RPMI7951 (cell line): ENCODE measurements at regions not wholly inside any gene's neighbourhood (a gene's known extent, or its start where the extent isn't known, plus 50 kb on each side); places are given as distances from the start of the nearest gene placed in this dataset.

Source experiments
- DNase-seq: peaks from one replicate; pipeline ENCODE4 v3.0.0-alpha.2; 2012; ENCODE audit warnings: low read depth

DNA sequence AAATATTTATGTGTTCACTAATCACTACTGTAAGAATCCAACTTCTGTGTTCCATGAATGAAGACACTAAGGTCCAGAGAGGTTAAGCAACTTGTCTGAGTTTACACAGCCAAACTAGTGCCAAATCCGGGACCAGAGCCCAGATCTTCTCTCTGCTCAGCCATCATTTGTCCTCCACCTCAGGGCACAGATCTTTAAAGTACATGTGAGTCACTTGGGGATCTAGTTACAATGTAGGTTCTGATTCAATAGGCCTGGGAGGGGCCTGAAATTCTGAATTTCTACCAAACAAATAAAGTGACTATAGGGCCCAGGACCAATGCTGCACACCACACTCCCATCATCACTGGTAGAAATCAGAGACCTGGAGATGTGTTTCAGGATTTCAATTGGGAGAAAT is 162.9 kb downstream of the GXYLT1 start:
- peak; percentile 33 for DNase-seq

DNA sequence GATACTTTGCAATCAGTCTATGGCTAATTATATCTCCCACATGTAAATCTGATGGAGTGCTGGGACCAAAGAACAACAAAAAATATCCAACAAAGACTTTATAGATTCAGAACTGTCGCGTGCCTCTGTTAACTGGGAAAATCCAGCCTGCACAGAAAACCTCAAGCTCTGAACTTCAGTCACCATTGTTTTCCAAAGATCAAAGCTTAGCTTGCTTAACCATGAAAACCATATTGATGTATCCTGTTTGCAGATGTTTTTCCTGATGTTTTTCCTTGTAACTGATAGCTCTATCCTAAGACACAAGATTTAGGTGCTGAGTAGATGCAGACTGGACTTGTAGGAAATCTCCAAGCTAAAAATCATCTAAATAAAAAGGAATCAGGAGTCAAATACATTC is 163.7 kb downstream of the GXYLT1 start:
- no peak for DNase-seq

- DNase-seq = no peak
These were observed 164.3 kb downstream of the GXYLT1 start for GRCh38 chr12:41980390-41980789.

DNA sequence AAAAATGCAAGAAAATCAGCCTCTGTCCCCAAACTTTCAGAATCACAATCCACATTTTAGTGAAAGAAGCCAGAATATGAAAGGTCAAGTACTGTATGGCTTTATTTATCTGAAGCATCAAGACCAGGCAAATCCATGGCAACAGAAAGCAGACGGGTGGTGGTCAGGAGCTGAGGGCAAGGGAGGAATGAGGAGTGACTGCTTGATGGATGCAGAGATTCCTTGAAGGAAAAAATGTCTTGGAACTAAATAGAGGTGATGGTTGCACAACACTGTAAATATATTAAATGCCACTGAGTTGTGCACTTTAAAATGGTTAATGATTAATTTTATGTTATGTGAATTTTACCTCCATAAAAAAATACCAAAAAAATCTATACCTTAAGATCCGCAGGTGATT is 165.1 kb downstream of the GXYLT1 start:
- DNase-seq = no peak

GRCh38 chr12:41972598-41972997 is 172.1 kb downstream of the GXYLT1 start:
- no peak for DNase-seq

DNA sequence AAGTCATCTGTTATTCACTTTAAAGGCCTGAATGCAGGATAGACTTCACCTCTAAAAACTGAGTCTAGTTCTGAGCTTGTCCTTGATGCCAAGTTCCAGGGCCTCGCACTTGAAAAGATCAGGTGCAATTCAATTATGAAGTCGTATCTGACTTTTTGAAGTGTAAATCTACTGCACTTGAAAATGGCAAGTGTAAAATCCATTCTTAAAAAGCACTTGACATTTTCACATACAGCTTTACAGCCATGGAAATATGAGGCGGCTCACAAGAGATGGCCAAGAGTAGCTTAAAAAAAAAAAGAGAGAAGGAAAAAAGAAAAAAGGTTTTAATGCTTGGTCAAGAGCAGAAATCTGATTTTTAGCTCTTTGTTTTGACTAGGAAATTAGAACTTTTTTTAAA is 172.5 kb downstream of the GXYLT1 start:
- DNase-seq = no peak

- DNase-seq = no peak
These were observed 173.9 kb downstream of the GXYLT1 start for GRCh38 chr12:41970744-41971143.

DNA sequence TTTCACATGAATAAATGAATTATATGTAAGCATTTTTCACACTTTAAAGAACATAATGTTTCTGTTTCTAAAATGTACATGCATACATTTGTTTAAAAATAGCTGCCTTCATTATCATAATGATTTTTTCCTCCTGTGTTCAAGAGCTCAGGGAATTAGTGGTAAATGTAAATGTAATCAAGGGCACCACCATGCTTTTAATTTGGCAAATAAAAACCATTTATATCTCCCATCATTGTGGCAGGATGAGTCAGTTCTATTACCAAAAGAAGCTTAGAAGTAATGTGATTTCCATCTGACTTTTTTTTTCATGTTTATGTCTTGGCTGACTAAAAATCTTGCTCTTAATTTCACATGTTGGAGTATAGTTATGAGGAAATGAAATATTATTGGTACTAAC is 176.1 kb downstream of the GXYLT1 start:
- no peak for DNase-seq

DNA sequence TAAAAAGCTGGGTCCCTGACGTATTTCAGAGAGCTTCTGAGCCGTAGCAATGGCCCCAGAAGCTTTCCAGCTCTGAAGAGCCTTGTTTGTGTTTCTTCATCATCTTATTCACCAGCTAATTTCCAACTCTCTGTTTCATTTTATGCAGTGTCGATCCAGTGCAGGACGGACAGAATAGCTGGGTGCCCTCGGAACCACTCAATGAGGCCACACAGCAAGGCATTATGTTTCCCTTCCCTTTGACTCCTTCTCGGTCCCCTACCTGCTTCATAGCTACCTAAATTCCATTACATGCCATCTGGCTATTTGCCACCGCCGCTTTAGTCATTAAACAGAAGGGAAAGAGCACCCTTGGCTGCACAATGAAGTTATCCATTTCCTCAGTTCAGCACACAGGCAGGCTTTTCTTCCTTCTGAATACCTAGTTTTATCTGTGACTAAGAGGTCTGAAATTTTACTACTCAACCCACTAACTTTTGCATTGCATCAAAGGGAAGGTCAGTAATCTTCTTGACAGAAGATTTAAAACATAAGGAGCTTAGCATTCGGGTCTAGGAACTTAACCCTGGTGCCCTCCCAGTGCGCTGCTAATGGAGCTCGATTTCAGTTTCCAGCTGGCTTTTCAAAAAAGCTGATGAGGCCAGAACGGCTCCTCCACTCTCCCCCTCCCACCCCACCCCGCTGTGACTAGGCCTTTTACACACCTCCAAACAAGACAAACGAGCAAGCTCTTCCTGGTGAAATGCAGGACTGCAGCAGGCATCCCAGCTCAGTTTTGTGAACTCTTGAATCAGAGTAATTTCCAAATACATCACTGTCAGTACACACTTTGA is 176.8 kb downstream of the GXYLT1 start:
- no peak for DNase-seq

GRCh38 chr12:41966916-41967315 is 177.8 kb downstream of the GXYLT1 start:
- no peak for DNase-seq

DNA sequence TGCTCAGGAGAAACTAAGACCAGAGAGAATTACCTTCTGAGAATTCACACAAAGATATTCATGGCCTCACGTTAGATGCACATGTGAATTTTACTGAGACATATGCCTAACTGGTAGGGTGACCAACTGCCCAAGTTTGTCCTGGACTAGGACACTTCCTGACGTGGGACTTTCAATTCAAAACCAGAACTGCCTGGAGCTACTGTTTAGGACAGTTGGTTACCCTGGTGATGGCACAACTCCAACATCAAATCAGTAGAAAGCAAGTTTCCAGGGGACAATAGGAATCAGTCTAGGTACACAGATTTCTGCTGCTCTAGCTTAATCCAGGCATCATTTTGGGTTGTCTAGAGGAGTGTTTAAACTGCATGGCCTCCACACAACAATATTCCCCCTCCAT is 178.7 kb downstream of the GXYLT1 start:
- peak; percentile 6 for DNase-seq

- DNase-seq = no peak
These were observed 181.3 kb downstream of the GXYLT1 start for GRCh38 chr12:41963398-41963797.

- no peak for DNase-seq
These were observed 182.5 kb downstream of the GXYLT1 start for GRCh38 chr12:41962171-41962572.

- DNase-seq = no peak
These were observed 185.4 kb downstream of the GXYLT1 start for GRCh38 chr12:41959271-41959670.

DNA sequence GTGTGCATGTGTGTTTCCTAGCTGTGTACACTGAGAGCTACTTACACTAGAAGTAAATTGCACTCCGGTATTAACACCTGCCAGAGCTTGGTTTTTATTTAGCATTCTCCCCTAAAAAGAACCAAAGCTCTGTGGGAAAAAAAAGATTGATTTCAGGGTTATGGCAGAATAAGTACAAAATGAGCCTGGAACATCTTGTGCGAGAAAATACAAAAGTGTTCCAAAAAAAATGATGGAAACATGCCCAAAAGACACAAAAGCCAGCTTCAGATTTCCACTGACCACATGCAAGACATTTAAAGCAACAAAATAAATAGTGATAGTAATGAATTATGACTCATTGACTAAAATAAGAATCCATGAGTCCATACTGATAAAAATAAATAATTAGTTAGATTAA is 188.3 kb downstream of the GXYLT1 start:
- no peak for DNase-seq

DNA sequence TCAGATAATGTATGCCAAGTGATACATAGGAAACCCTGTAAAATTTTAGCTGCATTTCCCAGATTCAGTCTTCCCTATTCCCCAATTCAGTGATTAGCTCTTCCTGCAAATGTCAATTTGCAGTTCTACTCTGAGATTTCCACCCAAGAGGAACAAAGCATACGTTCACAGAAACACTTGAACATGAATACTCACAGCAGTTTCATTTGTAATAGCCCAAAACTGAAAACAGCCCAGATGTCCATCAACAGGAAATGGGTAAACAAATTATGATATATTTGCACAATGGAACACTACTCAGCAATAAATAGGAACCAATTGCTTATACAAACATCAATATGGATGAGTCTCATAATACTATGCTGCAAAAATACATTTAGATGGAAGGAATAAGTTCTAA is 194.2 kb downstream of the GXYLT1 start:
- no peak for DNase-seq

DNA sequence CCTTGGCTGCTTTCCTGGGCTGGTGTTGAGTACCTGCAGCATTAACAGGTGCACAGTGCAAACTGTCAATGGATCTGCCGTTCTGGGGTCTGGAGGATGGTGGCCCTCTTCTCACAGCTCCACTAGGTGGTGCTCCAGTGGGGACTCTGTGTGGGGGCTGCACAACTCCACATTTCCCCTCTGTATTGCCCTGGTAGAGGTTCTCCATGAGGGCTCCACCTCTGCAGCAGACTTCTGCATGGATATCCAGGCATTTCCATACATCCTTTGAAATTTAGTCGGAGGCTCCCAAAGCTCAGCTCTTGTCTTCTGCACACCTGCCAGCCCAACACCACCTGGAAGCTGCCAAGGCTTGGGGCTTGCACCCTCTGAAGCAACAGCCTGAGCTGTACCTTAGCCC is 198.6 kb downstream of the GXYLT1 start:
- no peak for DNase-seq

- DNase-seq = no peak
These were observed 200.5 kb downstream of the GXYLT1 start for GRCh38 chr12:41944216-41944615.

- DNase-seq = no peak
These were observed 201.0 kb downstream of the GXYLT1 start for GRCh38 chr12:41943671-41944070.

GRCh38 chr12:41942354-41942753 is 202.3 kb downstream of the GXYLT1 start:
- no peak for DNase-seq

GRCh38 chr12:41941079-41941478 is 203.6 kb downstream of the GXYLT1 start:
- no peak for DNase-seq

- DNase-seq = peak; percentile 9
These were observed 204.1 kb downstream of the GXYLT1 start for GRCh38 chr12:41940571-41940970.

GRCh38 chr12:41936333-41936732 is 208.3 kb downstream of the GXYLT1 start:
- DNase-seq = no peak

GRCh38 chr12:41935911-41936310 is 208.8 kb downstream of the GXYLT1 start:
- no peak for DNase-seq
